Progenitor cell of endocrine pancreas (in vitro differentiated cells): ENCODE measurements at regions not wholly inside any gene's neighbourhood (a gene's known extent, or its start where the extent isn't known, plus 50 kb on each side); places are given as distances from the start of the nearest gene placed in this dataset.

Source experiments
- DNase-seq: peaks from one replicate; pipeline ENCODE4 v3.0.0; 2021; ENCODE audit warnings: low spot score; ENCODE audit not compliant: unreplicated experiment
- H3K27ac Mint-ChIP-seq: 2 replicates; pipeline ENCODE4 v1.8.0; 2021; ENCODE audit warnings: mild to moderate bottlenecking, moderate library complexity, mixed read lengths
- H3K27me3 Mint-ChIP-seq: 2 replicates; pipeline ENCODE4 v1.8.0; 2021; ENCODE audit warnings: mixed read lengths
- H3K36me3 Mint-ChIP-seq: 2 replicates; pipeline ENCODE4 v1.8.0; 2022; ENCODE audit warnings: mixed read lengths; ENCODE audit not compliant: insufficient read depth
- H3K4me1 Mint-ChIP-seq: 2 replicates; pipeline ENCODE4 v1.8.0; 2021; ENCODE audit warnings: low read depth, mixed read lengths
- H3K4me3 Mint-ChIP-seq: 2 replicates; pipeline ENCODE4 v1.8.0; 2021; ENCODE audit warnings: low read depth, mild to moderate bottlenecking, moderate library complexity, mixed read lengths
- H3K9me3 Mint-ChIP-seq: 2 replicates; pipeline ENCODE4 v1.8.0; 2021; ENCODE audit warnings: low read depth, mixed read lengths
- CTCF ChIP-seq: fragments of 200-600 bp; sonication (generic); IDR thresholded peaks from one replicate; pipeline ENCODE4 v1.5.0; 2021; ENCODE audit warnings: antibody characterized with exemption, mild to moderate bottlenecking; ENCODE audit not compliant: unreplicated experiment

GRCh38 chr6:148223424-148223842, 119.2 kb upstream of the SASH1 start:
- H3K4me3 Mint-ChIP-seq, result no peak overlapping the region
- no peak overlapping the region for H3K27ac Mint-ChIP-seq
- no peak for DNase-seq
- peaks cover 11% of the 10 kb centered on the region for H3K4me1 Mint-ChIP-seq
- no peaks in the 10 kb centered on the region for H3K36me3 Mint-ChIP-seq
- peaks cover 19% of the 10 kb centered on the region for H3K27me3 Mint-ChIP-seq
- no peak for TF ChIP-seq CTCF
- no peaks in the 10 kb centered on the region for H3K9me3 Mint-ChIP-seq

GRCh38 chr6:148225871-148226270, 116.8 kb upstream of the SASH1 start:
- H3K36me3 Mint-ChIP-seq, result no peaks in the 10 kb centered on the region
- H3K4me1 Mint-ChIP-seq, result peaks cover 10% of the 10 kb centered on the region
- no peak overlapping the region for H3K4me3 Mint-ChIP-seq
- H3K9me3 Mint-ChIP-seq, result no peaks in the 10 kb centered on the region
- DNase-seq, result no peak
- H3K27ac Mint-ChIP-seq, result no peak overlapping the region
- no peak for TF ChIP-seq CTCF
- peaks cover 10% of the 10 kb centered on the region for H3K27me3 Mint-ChIP-seq

GRCh38 chr6:148226284-148226683, 116.4 kb upstream of the SASH1 start:
- Mint-ChIP-seq H3K27ac (no peak overlapping the region), H3K9me3 (no peaks in the 10 kb centered on the region), H3K36me3 (no peaks in the 10 kb centered on the region), H3K4me3 (no peak overlapping the region), H3K4me1 (peaks cover 7% of the 10 kb centered on the region), H3K27me3 (peaks cover 9% of the 10 kb centered on the region)
- no peak for TF ChIP-seq CTCF
- no peak for DNase-seq

- Mint-ChIP-seq H3K27ac (no peak overlapping the region), H3K4me1 (no peaks in the 10 kb centered on the region), H3K9me3 (no peaks in the 10 kb centered on the region), H3K4me3 (no peak overlapping the region), H3K27me3 (no peaks in the 10 kb centered on the region), H3K36me3 (no peaks in the 10 kb centered on the region)
- no peak for DNase-seq
- TF ChIP-seq CTCF, result no peak
Measured at GRCh38 chr6:148231572-148231971, 111.1 kb upstream of the SASH1 start.

- no peak for DNase-seq
- Mint-ChIP-seq H3K4me3 (no peak overlapping the region), H3K4me1 (peaks cover 2% of the 10 kb centered on the region), H3K27ac (no peak overlapping the region), H3K36me3 (no peaks in the 10 kb centered on the region), H3K27me3 (no peaks in the 10 kb centered on the region), H3K9me3 (no peaks in the 10 kb centered on the region)
- TF ChIP-seq CTCF, result no peak
Measured at GRCh38 chr6:148235446-148235845, 107.2 kb upstream of the SASH1 start.
